Omental fat pad (tissue), 3 donors: ENCODE measurements at regions not wholly inside any gene's neighbourhood (a gene's known extent, or its start where the extent isn't known, plus 50 kb on each side); places are given as distances from the start of the nearest gene placed in this dataset.

ENCODE experiments used
- ATAC-seq: fragments of 150-250 bp; one replicate; pipeline ENCODE4 v1.9.1; 2016; ENCODE audit warnings: mild to moderate bottlenecking, moderate library complexity; ENCODE audit not compliant: low FRiP score
- DNase-seq: peaks from one replicate; pipeline ENCODE4 v3.0.0-alpha.2; 2019; ENCODE audit warnings: low spot score
- CTCF ChIP-seq, 3 donors: fragments of 450-650 bp; IDR thresholded peaks; one replicate each; pipeline ENCODE4 v1.5.1; 2016 to 2017; ENCODE audit warnings: antibody characterized with exemption in 3 of 3, mild to moderate bottlenecking in 3 of 3, moderate library complexity in 2 of 3

GRCh38 chr16:86739808-86740207 lies 161.5 kb downstream of the FOXL1 start:
- DNase-seq = no peak
- no peak for TF ChIP-seq CTCF (IDR thresholded peaks at IDR 0.05)
- ATAC-seq = no peak

- DNase-seq (no peak), ATAC-seq (no peak)
- no peak for TF ChIP-seq CTCF (IDR thresholded peaks at IDR 0.05)
Observed at GRCh38 chr16:86740298-86740697, 161.9 kb downstream of the FOXL1 start.

GRCh38 chr16:86740906-86741799 lies 162.8 kb downstream of the FOXL1 start:
- DNase-seq = no peak
- TF ChIP-seq CTCF (IDR thresholded peaks at IDR 0.05) = no peak
- ATAC-seq = no peak

GRCh38 chr16:86747761-86748160 lies 169.4 kb downstream of the FOXL1 start:
- no peak for TF ChIP-seq CTCF (IDR thresholded peaks at IDR 0.05)
- DNase-seq = no peak
- ATAC-seq = no peak

- no peak for TF ChIP-seq CTCF (IDR thresholded peaks at IDR 0.05)
- no peak for DNase-seq
- no peak for ATAC-seq
Observed at GRCh38 chr16:86748652-86749051, 170.3 kb downstream of the FOXL1 start.

- DNase-seq (no peak), ATAC-seq (peak; percentile 66)
- no peak for TF ChIP-seq CTCF (IDR thresholded peaks at IDR 0.05)
Observed at GRCh38 chr16:86751076-86752030, 173.0 kb downstream of the FOXL1 start.
